ENCODE measurements at regions not wholly inside any gene's neighbourhood (a gene's known extent, or its start where the extent isn't known, plus 50 kb on each side); places are given as distances from the start of the nearest gene placed in this dataset.

DNA sequence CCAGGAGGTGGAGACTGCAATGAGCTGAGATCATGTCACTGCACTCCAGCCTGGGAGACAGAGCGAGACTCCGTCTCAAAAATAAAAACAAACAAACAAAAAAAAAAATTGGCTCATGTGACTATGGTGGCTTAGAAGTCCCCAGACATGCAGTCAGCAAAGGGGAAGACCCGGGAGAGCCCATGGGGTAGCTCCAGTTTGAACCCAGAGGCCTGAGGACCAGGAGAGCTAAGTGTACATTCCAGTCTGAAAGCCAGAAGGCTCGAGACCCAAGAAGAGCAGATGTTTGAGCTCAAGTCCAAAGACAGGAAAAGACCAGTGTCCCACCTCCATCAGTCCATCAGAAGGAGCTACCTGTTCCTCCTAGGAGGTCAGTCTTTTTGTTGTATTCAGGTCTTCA lies 175.2 kb downstream of the TSHZ3 start:
- TF ChIP-seq, protein P1, sequence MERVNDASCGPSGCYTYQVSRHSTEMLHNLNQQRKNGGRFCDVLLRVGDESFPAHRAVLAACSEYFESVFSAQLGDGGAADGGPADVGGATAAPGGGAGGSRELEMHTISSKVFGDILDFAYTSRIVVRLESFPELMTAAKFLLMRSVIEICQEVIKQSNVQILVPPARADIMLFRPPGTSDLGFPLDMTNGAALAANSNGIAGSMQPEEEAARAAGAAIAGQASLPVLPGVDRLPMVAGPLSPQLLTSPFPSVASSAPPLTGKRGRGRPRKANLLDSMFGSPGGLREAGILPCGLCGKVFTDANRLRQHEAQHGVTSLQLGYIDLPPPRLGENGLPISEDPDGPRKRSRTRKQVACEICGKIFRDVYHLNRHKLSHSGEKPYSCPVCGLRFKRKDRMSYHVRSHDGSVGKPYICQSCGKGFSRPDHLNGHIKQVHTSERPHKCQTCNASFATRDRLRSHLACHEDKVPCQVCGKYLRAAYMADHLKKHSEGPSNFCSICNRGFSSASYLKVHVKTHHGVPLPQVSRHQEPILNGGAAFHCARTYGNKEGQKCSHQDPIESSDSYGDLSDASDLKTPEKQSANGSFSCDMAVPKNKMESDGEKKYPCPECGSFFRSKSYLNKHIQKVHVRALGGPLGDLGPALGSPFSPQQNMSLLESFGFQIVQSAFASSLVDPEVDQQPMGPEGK (CRISPR knock-in tag; IDR thresholded peaks at IDR 0.05; ENCODE audit: borderline replicate concordance) = no peak
- TF ChIP-seq TOX (CRISPR knock-in tag; IDR thresholded peaks at IDR 0.05; ENCODE audit: borderline replicate concordance) (no peak), RARB (CRISPR knock-in tag; IDR thresholded peaks at IDR 0.05) (no peak), ZNF8 (CRISPR knock-in tag; IDR thresholded peaks at IDR 0.05) (no peak), OSR1 (CRISPR knock-in tag; IDR thresholded peaks at IDR 0.05) (no peak), ZNF70 (CRISPR knock-in tag; IDR thresholded peaks at IDR 0.05) (no peak), SNAI2 (CRISPR knock-in tag; IDR thresholded peaks at IDR 0.05) (no peak), ZNF565 (CRISPR knock-in tag; conservative IDR thresholded peaks at IDR 0.05; ENCODE audit: low read depth) (no peak), CSDC2 (CRISPR knock-in tag; IDR thresholded peaks at IDR 0.05) (no peak), PPARA (CRISPR knock-in tag; IDR thresholded peaks at IDR 0.05; ENCODE audit: borderline replicate concordance) (no peak), ARNTL (CRISPR knock-in tag; IDR thresholded peaks at IDR 0.05; ENCODE audit: borderline replicate concordance, low read depth) (no peak), ISL1 (CRISPR knock-in tag; IDR thresholded peaks at IDR 0.05) (no peak), ZFP30 (CRISPR knock-in tag; IDR thresholded peaks at IDR 0.05) (no peak), BACH2 (CRISPR knock-in tag; IDR thresholded peaks at IDR 0.05; ENCODE audit: borderline replicate concordance) (no peak), TCF4 (CRISPR knock-in tag; IDR thresholded peaks at IDR 0.05; ENCODE audit: borderline replicate concordance) (no peak), ESRRG (CRISPR knock-in tag; IDR thresholded peaks at IDR 0.05) (no peak)
- TF ChIP-seq, protein P2, sequence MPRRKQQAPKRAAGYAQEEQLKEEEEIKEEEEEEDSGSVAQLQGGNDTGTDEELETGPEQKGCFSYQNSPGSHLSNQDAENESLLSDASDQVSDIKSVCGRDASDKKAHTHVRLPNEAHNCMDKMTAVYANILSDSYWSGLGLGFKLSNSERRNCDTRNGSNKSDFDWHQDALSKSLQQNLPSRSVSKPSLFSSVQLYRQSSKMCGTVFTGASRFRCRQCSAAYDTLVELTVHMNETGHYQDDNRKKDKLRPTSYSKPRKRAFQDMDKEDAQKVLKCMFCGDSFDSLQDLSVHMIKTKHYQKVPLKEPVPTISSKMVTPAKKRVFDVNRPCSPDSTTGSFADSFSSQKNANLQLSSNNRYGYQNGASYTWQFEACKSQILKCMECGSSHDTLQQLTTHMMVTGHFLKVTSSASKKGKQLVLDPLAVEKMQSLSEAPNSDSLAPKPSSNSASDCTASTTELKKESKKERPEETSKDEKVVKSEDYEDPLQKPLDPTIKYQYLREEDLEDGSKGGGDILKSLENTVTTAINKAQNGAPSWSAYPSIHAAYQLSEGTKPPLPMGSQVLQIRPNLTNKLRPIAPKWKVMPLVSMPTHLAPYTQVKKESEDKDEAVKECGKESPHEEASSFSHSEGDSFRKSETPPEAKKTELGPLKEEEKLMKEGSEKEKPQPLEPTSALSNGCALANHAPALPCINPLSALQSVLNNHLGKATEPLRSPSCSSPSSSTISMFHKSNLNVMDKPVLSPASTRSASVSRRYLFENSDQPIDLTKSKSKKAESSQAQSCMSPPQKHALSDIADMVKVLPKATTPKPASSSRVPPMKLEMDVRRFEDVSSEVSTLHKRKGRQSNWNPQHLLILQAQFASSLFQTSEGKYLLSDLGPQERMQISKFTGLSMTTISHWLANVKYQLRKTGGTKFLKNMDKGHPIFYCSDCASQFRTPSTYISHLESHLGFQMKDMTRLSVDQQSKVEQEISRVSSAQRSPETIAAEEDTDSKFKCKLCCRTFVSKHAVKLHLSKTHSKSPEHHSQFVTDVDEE (CRISPR knock-in tag; IDR thresholded peaks at IDR 0.05) = no peak
- TF ChIP-seq, protein P3, sequence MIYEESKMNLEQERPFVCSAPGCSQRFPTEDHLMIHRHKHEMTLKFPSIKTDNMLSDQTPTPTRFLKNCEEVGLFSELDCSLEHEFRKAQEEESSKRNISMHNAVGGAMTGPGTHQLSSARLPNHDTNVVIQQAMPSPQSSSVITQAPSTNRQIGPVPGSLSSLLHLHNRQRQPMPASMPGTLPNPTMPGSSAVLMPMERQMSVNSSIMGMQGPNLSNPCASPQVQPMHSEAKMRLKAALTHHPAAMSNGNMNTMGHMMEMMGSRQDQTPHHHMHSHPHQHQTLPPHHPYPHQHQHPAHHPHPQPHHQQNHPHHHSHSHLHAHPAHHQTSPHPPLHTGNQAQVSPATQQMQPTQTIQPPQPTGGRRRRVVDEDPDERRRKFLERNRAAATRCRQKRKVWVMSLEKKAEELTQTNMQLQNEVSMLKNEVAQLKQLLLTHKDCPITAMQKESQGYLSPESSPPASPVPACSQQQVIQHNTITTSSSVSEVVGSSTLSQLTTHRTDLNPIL (CRISPR knock-in tag; IDR thresholded peaks at IDR 0.05; ENCODE audit: low read depth) = no peak
- ATAC-seq = no peak

DNA sequence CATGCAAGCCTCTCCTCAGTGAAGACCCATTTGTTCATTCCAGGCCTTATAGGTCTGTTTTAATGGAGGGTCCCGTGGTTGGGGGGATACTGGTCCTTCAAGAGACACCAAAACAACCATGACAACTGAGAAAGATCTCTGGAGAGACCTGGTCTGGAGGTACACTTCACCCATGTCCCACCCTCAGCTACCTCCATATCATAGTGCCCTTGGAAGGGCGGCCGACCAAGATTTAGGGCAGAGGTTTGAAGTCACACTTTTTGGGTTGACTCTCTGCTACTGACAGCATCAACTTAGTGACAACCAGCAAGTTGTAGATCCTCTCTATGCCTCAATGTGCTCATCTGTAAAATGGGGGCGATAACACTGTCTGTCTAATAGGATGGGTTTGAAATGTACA lies 177.3 kb downstream of the TSHZ3 start:
- ATAC-seq = no peak

More for the DNA sequence above, 177.3 kb downstream of the TSHZ3 start:
- TF ChIP-seq ZFP3 (CRISPR knock-in tag; IDR thresholded peaks at IDR 0.05) (no peak), ZNF8 (CRISPR knock-in tag; IDR thresholded peaks at IDR 0.05) (no peak), GLIS3 (CRISPR knock-in tag; IDR thresholded peaks at IDR 0.05) (no peak), CSDC2 (CRISPR knock-in tag; IDR thresholded peaks at IDR 0.05) (no peak), SNAI2 (CRISPR knock-in tag; IDR thresholded peaks at IDR 0.05) (no peak)
- TF ChIP-seq, protein P1 (CRISPR knock-in tag; IDR thresholded peaks at IDR 0.05; ENCODE audit: borderline replicate concordance) = no peak
- TF ChIP-seq, protein P4, sequence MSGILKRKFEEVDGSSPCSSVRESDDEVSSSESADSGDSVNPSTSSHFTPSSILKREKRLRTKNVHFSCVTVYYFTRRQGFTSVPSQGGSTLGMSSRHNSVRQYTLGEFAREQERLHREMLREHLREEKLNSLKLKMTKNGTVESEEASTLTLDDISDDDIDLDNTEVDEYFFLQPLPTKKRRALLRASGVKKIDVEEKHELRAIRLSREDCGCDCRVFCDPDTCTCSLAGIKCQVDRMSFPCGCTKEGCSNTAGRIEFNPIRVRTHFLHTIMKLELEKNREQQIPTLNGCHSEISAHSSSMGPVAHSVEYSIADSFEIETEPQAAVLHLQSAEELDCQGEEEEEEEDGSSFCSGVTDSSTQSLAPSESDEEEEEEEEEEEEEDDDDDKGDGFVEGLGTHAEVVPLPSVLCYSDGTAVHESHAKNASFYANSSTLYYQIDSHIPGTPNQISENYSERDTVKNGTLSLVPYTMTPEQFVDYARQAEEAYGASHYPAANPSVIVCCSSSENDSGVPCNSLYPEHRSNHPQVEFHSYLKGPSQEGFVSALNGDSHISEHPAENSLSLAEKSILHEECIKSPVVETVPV (CRISPR knock-in tag; IDR thresholded peaks at IDR 0.05) = no peak
- TF ChIP-seq, protein P5, sequence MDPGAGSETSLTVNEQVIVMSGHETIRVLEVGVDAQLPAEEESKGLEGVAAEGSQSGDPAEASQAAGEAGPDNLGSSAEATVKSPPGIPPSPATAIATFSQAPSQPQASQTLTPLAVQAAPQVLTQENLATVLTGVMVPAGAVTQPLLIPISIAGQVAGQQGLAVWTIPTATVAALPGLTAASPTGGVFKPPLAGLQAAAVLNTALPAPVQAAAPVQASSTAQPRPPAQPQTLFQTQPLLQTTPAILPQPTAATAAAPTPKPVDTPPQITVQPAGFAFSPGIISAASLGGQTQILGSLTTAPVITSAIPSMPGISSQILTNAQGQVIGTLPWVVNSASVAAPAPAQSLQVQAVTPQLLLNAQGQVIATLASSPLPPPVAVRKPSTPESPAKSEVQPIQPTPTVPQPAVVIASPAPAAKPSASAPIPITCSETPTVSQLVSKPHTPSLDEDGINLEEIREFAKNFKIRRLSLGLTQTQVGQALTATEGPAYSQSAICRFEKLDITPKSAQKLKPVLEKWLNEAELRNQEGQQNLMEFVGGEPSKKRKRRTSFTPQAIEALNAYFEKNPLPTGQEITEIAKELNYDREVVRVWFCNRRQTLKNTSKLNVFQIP (CRISPR knock-in tag; IDR thresholded peaks at IDR 0.05; ENCODE audit: borderline replicate concordance, low read depth) = no peak

All from SK-N-SH treated with all-trans-retinoic acid at 6 μM for 48 hours (cell line).